Sciatic nerve (tissue), 2 donors: ENCODE measurements at regions not wholly inside any gene's neighbourhood (a gene's known extent, or its start where the extent isn't known, plus 50 kb on each side); places are given as distances from the start of the nearest gene placed in this dataset.
A peak's percentile ranks its signal among the peaks of the same experiment; 100 is the strongest.

ENCODE experiments used
- ATAC-seq: fragments of 200-7000 bp; cut with Tn5 transposase; one replicate; pipeline ENCODE4 v1.9.1; 2020; ENCODE audit warnings: mild to moderate bottlenecking, moderate library complexity
- DNase-seq: peaks from one replicate; pipeline ENCODE4 v3.0.0-alpha.2; 2020; ENCODE audit warnings: low spot score
- intact Hi-C: fragments of 100-400 bp; cut with DNase I; formaldehyde crosslinking; loops from one replicate; pipeline ENCODE4 v1.14.2; 2022
- donor health status: DM: no; HTN: no; CAD: no.
- donor health status: DM: no; HTN: no; CAD: no.

DNA sequence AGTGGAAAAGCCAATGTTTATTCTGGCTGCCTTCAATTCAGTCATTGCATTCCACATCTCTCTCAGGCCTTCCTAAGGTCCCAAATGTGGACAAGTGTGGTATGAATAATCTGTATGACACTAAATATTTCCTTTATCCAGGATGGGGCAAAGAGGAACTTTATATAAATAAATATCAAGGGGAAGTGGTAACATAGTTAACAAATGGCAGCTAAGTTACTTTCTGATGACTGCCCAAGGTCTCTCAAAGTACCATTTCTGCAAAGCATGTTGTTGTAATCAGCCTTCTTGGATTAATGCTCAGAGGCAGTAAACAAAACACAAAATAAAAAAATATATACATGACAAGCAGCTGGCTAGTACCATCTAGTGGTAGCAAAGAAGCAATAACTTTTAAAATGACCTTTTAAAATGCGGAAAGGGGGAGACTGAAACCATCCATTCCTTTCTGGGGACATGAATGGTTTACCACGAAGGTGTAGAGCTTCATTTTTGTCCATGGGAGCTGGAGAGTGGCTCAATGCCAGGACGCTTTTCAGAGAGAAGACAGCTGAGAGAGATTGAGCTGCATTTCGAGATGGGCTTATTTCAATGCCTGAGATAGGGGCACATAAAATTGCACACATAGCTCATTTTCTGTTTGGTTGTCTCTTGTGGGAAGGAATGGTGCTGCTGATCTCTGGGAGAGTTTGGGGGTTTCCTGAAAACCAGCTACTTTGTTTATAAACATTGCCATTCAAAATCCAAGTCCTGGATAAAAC is 259.2 kb downstream of the RFC3 start:
- intact Hi-C loops, result no loop called here
- peak; percentile 68 for ATAC-seq
- DNase-seq, result no peak

- intact Hi-C loops, result no loop called here
- DNase-seq (no peak), ATAC-seq (no peak)
Measured at GRCh38 chr13:34078334-34078999, 260.5 kb downstream of the RFC3 start.

DNA sequence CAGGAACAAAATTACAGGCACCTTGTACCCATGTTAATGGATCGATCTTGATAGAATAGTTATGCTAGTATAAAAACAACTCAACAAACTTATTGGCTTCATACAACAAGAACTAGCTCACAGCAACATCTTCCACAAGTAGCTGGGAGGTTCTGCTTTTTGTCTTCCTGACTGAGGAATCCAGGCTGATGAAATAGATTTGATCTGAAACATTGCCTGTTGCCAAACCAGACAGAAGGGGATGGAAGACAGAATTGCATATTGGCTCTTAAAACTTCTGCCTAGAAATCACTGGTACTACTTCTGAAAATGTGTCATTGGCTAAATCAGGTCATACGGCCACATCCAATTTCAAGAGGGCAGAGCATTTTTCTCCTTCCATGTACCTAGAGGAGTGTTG is 267.3 kb downstream of the RFC3 start:
- intact Hi-C loops, result no loop called here
- ATAC-seq (no peak), DNase-seq (no peak)

DNA sequence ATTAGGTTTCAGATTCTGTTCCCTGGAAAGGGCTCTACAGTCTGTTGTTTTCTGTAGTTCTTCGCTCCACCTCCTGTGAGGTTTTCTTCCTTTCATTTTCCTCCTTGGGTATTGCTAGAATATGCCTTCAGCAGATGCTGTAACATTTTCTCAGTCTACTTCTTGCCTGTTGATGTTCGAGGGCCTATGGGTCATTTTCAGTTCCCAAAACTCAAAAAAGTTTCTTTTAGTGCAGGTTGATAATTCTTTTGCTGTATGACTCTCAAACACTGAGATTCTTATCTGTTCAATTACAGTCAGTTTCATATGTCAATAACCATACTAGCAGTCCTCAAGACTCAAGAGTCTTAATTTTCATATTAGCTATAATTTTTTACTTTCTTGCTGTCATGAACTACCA is 268.3 kb downstream of the RFC3 start:
- ATAC-seq (no peak), DNase-seq (no peak)

GRCh38 chr13:34087791-34088190 is 269.8 kb downstream of the RFC3 start:
- intact Hi-C loops, result no loop called here
- DNase-seq (no peak), ATAC-seq (no peak)

More for the DNA sequence above, 268.3 kb downstream of the RFC3 start:
- intact Hi-C loops, result no loop called here

- intact Hi-C loops, result no loop called here
- no peak for DNase-seq
- no peak for ATAC-seq
Measured at GRCh38 chr13:34103854-34104253, 285.9 kb downstream of the RFC3 start.

GRCh38 chr13:34104853-34105252 is 286.9 kb downstream of the RFC3 start:
- DNase-seq (no peak), ATAC-seq (no peak)
- intact Hi-C loops, result no loop called here

DNA sequence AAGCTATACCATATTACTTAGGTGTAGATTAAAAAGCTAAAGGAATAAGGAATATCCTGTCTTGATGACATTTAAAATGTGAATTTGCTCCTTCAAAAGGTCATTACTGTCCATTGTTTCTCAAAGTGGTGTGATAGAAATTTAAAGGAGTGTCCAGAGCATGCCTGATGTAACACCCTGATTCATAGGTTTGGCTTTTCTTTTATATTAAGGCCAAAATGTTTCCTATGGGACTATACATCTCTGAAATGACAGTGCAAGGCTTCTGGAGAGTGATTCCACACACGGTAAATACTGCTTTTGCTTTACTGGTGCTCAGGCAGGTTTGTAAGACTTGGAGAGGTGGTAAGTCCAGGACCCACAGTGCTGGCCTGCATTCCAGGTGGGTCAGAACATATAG is 289.9 kb downstream of the RFC3 start:
- no peak for DNase-seq
- intact Hi-C loops, result no loop called here
- no peak for ATAC-seq

DNA sequence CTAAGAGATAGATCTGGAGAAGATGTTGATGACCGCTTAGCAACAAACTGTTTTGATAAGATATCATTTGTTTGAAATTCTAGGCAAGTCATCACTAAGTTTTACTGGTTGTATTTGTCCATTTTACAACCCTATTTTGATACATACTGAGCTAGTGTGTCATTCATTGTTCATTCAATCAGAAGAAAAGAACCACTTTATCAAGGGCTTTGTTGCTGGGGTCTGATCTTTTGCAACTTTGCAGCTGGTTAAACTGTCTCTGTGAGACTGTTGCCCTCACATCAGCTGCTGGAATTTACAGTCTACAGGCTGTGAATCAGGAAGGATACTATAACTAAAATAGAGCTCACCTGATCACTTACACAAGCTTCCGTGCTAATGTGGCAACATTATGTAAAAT is 290.5 kb downstream of the RFC3 start:
- DNase-seq (no peak), ATAC-seq (no peak)
- intact Hi-C loops, result no loop called here

GRCh38 chr13:34114581-34114980 is 296.6 kb downstream of the RFC3 start:
- intact Hi-C loops, result no loop called here
- DNase-seq (no peak), ATAC-seq (no peak)

DNA sequence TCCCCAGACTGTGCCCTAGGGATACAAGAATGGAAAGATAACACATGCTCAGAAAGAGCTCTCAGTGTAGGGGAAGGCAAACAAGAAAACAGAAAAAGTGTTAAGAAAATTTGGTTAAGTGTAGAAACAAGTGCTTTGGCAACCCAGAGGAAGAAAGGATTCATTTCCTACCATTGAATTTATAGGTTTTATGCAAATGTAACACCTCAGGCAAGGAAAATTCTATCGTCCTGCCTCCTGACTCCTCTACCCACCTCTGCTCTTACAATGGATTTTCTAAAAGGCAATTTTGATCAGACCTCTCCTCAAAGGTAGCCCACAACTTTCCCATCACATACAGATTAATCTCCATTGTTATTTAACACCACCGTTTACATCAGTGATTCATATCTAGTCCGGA is 298.7 kb downstream of the RFC3 start:
- intact Hi-C loops, result no loop called here
- ATAC-seq (no peak), DNase-seq (no peak)

DNA sequence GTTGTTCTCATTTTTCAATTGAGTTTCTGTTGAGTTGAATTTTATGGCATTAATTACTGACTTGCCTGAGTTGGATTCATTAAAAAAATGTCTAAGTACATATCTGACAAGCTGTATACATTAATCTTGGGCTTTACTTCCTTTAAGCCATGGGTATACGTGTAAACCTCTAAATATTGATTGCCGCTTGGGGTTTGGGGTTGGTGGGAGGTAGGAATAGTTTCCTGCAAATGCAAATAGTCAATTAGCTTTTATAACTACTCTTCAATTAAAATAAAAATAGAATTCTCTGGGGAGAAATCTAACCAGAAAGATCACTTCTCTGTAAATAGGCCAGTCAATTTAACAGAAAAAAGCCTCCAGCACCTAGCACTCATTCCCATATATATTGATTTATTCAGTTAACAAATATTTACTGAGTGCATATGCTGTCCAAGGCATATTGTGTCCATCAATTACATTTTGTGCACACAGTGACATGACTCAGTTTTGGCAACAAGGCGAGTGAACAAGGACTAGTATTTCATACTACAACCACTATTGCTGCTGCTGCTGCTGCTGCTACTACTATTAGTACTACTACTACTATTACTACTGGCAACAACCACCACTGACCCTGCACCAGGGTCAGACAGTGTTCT is 306.8 kb downstream of the RFC3 start:
- intact Hi-C loops, result no loop called here

DNA sequence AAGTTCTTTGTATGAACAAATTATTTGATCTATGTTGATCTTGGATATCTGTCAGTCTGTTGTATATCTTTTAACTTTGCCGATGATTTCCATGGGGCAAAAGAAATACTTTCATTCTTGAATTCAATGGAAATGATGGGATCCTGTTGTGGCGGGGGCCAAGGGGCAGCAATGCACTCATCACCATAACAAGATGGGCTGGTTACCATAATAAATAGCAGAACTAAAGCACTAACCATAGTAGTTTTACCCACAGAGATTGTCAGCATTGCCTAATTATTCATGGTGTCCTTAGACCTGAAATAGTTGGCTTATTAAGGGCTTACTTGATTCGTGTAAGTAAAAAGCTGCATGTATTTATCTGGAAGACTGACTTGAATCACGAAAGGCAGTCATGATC is 309.6 kb downstream of the RFC3 start:
- ATAC-seq (no peak), DNase-seq (no peak)
- intact Hi-C loops, result no loop called here

More for the DNA sequence above, 306.8 kb downstream of the RFC3 start:
- DNase-seq, result no peak
- no peak for ATAC-seq

DNA sequence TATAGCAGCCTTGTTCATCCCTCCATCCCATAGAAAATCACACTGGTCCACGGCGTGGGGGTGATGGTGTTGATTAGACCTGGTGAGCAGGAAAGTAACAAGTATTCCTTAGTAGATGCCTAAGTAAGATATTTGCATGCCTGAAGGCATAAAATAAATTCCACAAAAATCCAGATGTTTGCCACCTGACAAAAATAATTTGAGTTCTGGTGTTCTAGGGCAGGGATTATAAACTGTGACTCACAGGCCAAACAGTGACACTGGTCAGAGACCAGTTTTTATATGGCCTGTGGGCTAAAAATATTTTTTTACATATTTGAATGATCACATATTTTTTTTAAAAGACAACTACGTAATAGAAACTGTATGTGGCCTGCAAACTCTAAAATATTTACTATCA is 310.7 kb downstream of the RFC3 start:
- ATAC-seq, result no peak
- DNase-seq, result no peak
- intact Hi-C loops, result no loop called here

DNA sequence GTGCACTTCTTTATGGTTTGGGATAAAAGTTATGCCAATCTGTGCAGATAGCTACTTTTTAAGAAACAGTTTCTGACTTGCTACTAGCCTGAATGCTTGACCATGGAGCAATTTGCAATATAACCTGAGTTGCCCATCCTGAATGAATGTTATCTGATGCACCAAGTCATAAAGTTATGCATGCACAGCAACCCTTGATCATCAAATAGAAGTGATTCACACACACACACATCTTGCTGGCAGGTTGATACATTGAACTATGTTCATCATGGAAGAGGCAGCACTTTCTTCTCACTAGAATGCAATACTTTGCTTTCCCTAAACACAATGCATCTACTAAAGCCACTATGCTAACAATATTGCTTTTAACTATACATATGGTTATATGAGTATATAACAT is 311.5 kb downstream of the RFC3 start:
- intact Hi-C loops, result no loop called here
- no peak for ATAC-seq
- DNase-seq, result no peak

- ATAC-seq (no peak), DNase-seq (no peak)
- intact Hi-C loops, result no loop called here
Measured at GRCh38 chr13:34137200-34137599, 319.3 kb downstream of the RFC3 start.

DNA sequence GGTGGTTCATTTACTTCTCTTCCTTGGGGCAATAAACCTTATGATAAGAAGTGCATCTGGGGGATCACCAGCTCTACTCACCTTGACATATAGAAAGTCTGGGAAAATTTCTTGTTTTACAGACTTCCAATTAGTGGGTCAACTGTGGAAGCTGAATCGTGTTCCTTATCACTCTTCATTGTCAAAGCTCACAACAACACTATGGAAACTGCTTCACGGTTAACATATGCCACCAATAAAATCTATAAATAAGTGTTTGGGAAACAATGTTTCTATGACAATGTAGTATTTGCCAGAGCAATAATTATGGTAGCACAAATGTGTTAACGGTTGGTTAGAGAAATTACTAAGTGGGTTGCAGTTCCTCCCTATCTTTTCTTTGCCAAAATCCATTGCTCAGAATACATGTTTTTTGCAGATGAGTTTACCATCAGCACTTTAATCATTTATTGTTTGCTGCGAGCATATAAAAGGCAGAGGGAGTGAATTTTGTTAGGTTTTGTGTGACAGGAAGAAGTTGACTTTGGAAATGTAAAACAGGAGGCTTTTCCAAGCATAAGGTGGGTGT is 321.8 kb downstream of the RFC3 start:
- DNase-seq (no peak), ATAC-seq (no peak)
- intact Hi-C loops, result no loop called here

GRCh38 chr13:34143637-34144036 is 325.7 kb downstream of the RFC3 start:
- ATAC-seq (no peak), DNase-seq (no peak)
- intact Hi-C loops, result no loop called here

DNA sequence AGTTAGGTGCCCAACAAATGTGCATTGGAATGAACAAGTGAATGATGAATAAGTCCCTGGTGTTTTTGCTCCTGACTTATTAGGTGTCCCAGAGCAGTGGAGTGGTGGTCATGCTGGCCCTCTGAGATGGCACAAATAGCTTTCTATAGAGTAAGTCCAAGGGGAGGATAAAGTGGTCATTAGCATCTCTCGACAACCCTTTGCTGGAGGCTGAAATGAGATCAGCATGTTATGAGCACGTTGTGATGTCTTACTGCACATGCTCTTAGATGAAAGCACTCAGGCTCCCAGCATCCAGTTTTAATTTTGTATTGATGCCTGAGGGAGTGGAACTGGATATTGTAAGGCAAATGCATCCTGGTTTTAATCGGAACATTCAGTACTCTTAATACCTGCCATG is 326.2 kb downstream of the RFC3 start:
- intact Hi-C loops, result no loop called here
- ATAC-seq, result no peak

DNA sequence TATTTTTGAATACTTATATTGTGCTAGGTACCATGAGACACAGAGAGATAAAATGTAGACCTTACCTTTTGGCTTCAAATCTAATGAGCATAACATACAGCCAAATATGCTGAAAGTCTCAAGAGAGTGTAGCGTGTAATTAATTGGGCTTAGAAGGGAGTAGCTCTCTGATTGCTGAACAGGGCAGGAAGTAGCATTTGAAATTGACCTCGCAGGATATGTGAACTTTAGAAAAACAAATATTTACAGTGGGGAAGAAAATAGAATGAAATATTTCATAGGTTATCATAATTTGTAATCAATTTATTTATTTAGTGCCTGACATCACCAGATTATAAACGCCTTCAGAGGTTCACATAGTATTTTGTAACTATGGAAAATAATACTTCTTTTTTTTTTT is 327.1 kb downstream of the RFC3 start:
- ATAC-seq (no peak), DNase-seq (no peak)
- intact Hi-C loops, result no loop called here

More for the DNA sequence above, 326.2 kb downstream of the RFC3 start:
- DNase-seq, result no peak
